Psoas muscle (tissue), 7 donors: ENCODE measurements at regions not wholly inside any gene's neighbourhood (a gene's known extent, or its start where the extent isn't known, plus 50 kb on each side); places are given as distances from the start of the nearest gene placed in this dataset.

Experiments
- ATAC-seq, 4 donors: fragments of 200-7000 bp; cut with Tn5 transposase; one replicate each; pipeline ENCODE4 v1.9.1; 2020; ENCODE audit warnings: moderate library complexity in 3 of 4, mild to moderate bottlenecking in 2 of 4
- DNase-seq, 2 donors: peaks; one replicate each; pipeline ENCODE4 v3.0.0-alpha.2; 2020
- H3K27ac ChIP-seq: fragments of 200-600 bp; one replicate; pipeline ENCODE4 v1.8.0; 2022
- H3K27me3 ChIP-seq, 3 donors: fragments of 200-600 bp in 1 of 3; one replicate each; pipeline versions ENCODE4 v1.6.1 to v1.8.0; 2013 to 2022; ENCODE audit warnings: low read length in 2 of 3, mild to moderate bottlenecking in 2 of 3, moderate library complexity in 1 of 3; ENCODE audit not compliant: insufficient read depth in 3 of 3
- H3K36me3 ChIP-seq, 2 donors: fragments of 200-600 bp in 1 of 2; one replicate each; pipeline versions ENCODE4 v1.6.1 to v1.8.0; 2013 to 2022; ENCODE audit warnings: low read depth in 1 of 2, mild to moderate bottlenecking in 1 of 2, moderate library complexity in 1 of 2; ENCODE audit not compliant: insufficient read depth in 1 of 2
- H3K4me1 ChIP-seq: fragments of 200-600 bp; one replicate; pipeline ENCODE4 v1.8.0; 2022
- H3K4me3 ChIP-seq: fragments of 200-600 bp; one replicate; pipeline ENCODE4 v1.8.0; 2022; ENCODE audit warnings: mild to moderate bottlenecking
- H3K9me3 ChIP-seq: fragments of 200-600 bp; one replicate; pipeline ENCODE4 v1.8.0; 2022
- WGBS, 3 donors: extraction: QIAGEN DNeasy Blood & Tissue Kit; methylation state at CpG; one replicate each; pipeline versions ENCODE4 v1.1.6 to v1.1.7; 2013; 5-methylcytosine and 5-hydroxymethylcytosine counted together
- intact Hi-C, 2 donors: fragments of 100-400 bp; cut with DNase I; formaldehyde crosslinking; loops; one replicate each; pipeline versions ENCODE4 v1.11.0 to v1.14.2; 2022
- TF ChIP-seq, protein P1 (sequence below): fragments of 200-600 bp; IDR thresholded peaks from one replicate; pipeline ENCODE4 v1.8.0; 2022; ENCODE audit warnings: antibody characterized with exemption
- donor health status: healthy with polysubstance abuse.
- donor health status: DM: no; HTN: no; CAD: no; lungs with moderate emphysema.
- donor health status: Bipolar disorder and iron deficiency.
- donor health status: healthy.
- donor health status: DM: yes; HTN: yes; CAD: no.
- donor health status: DM: no; HTN: no; CAD: no.
- donor health status: DM: yes; HTN: yes; CAD: no.

DNA sequence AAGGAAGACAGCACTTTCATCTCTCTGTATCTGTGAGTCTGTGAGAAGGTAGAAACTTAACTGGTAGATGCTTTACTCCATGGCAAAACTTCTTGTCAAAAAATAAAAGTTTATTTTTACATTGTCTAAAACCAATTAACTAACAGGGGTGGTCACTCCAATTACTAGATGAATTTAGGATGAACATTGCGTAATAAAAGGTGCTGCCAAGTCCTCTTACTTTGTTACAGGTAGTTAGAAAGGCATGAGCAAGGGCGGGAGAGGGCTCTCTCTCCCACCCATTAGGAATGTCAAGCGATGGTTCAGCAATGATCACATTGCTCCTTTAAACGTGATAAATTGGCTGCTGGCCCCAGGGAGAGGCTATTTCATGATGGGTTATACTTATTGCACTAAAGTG, 512.3 kb downstream of the SLITRK5 start:
- DNase-seq (no peak), ATAC-seq (no peak)
- H3K27me3 ChIP-seq = no peaks in the 10 kb centered on the region
- WGBS, 3 donors = 79 to 82% (median 80%) methylated on average over 4 of the region's 4 CpGs
- no peak overlapping the region for H3K4me3 ChIP-seq
- no peaks in the 10 kb centered on the region for H3K36me3 ChIP-seq
- H3K4me1 ChIP-seq = no peaks in the 10 kb centered on the region
- TF ChIP-seq, protein P1, sequence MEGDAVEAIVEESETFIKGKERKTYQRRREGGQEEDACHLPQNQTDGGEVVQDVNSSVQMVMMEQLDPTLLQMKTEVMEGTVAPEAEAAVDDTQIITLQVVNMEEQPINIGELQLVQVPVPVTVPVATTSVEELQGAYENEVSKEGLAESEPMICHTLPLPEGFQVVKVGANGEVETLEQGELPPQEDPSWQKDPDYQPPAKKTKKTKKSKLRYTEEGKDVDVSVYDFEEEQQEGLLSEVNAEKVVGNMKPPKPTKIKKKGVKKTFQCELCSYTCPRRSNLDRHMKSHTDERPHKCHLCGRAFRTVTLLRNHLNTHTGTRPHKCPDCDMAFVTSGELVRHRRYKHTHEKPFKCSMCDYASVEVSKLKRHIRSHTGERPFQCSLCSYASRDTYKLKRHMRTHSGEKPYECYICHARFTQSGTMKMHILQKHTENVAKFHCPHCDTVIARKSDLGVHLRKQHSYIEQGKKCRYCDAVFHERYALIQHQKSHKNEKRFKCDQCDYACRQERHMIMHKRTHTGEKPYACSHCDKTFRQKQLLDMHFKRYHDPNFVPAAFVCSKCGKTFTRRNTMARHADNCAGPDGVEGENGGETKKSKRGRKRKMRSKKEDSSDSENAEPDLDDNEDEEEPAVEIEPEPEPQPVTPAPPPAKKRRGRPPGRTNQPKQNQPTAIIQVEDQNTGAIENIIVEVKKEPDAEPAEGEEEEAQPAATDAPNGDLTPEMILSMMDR = no peak
- no peak overlapping the region for H3K27ac ChIP-seq
- no peaks in the 10 kb centered on the region for H3K9me3 ChIP-seq
- intact Hi-C loops = no loop called here

DNA sequence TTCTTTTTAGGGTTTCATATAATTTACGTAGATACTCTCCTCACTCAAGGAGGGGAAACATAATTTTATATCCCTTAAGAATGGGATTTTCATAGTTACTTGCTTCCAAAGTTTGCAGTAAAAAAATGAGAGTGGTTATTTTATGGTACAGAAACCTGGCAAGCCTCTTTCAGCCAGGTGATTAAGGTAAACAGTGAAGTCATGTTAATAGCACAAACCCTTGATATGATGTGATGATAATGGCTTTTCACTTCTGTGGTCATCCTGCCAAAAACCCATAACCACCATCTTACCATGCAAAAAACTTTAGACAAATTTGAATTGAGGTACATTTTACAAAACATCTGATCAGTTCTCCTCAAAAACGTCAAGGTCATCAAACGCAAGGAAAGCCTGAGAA, 517.8 kb downstream of the SLITRK5 start:
- Histone ChIP-seq H3K27me3 (no peaks in the 10 kb centered on the region), H3K27ac (no peak overlapping the region), H3K4me3 (no peak overlapping the region), H3K4me1 (no peaks in the 10 kb centered on the region), H3K9me3 (no peaks in the 10 kb centered on the region), H3K36me3 (no peaks in the 10 kb centered on the region)
- ATAC-seq = no peak
- TF ChIP-seq, protein P1 = no peak
- 82 to 87% (median 85%) methylated on average over 3 of the region's 3 CpGs for WGBS, 3 donors
- intact Hi-C loops = no loop called here
- DNase-seq = no peak

DNA sequence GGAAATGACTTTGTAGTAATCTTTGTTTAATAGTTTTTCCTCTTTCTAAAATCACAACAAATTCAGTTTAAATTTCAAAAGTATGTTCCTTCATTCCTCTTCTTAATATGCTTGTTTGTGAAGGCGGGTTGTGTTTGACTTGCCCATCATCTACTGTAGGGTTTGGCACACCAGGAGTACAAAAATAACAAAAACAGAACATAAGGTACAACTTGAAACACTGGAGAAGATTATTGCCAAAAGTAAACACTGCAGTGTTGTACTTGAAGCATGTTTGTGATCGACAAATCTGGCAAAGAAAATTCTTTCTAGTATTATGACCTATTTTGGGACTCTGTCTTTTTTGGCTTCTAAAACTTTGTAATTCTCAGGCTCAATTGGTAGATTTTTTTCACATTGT, 518.6 kb downstream of the SLITRK5 start:
- TF ChIP-seq, protein P1 = no peak
- Histone ChIP-seq H3K36me3 (no peaks in the 10 kb centered on the region), H3K27ac (no peak overlapping the region), H3K9me3 (no peaks in the 10 kb centered on the region), H3K4me3 (no peak overlapping the region), H3K4me1 (no peaks in the 10 kb centered on the region), H3K27me3 (no peaks in the 10 kb centered on the region)
- intact Hi-C loops = no loop called here
- WGBS, 3 donors = 27 to 42% (median 30%) methylated on average over 2 of the region's 2 CpGs
- ATAC-seq (no peak), DNase-seq (no peak)

DNA sequence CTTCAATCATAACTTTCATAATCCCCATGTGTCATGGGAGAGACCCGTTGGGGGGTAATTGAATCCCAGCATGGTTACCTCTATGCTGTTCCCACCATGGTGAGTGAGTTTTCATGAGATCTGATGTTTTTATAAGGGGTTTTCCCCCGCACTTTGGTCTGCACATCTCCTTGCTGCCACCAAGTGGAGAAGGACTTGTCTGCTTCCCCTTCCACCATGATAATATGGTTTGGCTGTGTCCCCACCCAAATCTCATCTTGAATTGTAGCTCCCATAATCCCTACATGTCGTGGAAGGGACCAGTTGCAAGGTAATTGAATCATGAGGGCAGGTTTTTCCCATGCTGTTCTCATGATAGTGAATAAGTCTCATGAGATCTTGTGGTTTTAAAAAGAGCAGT, 524.9 kb downstream of the SLITRK5 start:
- no peak overlapping the region for H3K27ac ChIP-seq
- TF ChIP-seq, protein P1 = no peak
- H3K4me1 ChIP-seq = no peaks in the 10 kb centered on the region
- intact Hi-C loops = no loop called here
- no peak overlapping the region for H3K4me3 ChIP-seq
- H3K36me3 ChIP-seq = no peaks in the 10 kb centered on the region
- H3K9me3 ChIP-seq = no peaks in the 10 kb centered on the region
- 75 to 79% (median 75%) methylated on average over 3 of the region's 3 CpGs for WGBS, 3 donors
- DNase-seq (no peak), ATAC-seq (no peak)
- no peaks in the 10 kb centered on the region for H3K27me3 ChIP-seq

DNA sequence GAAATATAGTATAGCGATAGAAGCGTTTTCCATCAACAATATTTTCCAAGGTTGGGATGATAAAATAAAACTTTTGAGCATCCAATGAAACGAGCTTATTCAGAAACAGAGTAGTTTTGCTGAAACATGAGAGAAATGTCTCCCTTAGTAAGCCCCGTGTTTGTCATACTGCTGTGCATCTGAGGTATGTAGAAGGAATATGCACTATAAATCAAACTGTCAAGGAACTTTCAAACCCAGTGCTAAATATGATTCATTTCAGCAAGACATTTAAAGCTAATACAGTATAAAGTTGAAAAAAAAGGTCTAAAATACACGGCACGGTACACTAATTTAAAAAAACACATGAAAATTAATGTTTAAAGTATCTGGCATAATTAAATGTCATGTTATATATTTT, 546.2 kb downstream of the SLITRK5 start:
- Histone ChIP-seq H3K4me1 (no peaks in the 10 kb centered on the region), H3K36me3 (no peaks in the 10 kb centered on the region), H3K4me3 (no peak overlapping the region), H3K27me3 (no peaks in the 10 kb centered on the region), H3K27ac (no peak overlapping the region), H3K9me3 (no peaks in the 10 kb centered on the region)
- intact Hi-C loops = no loop called here
- no peak for DNase-seq
- WGBS, 3 donors = 63 to 70% (median 66%) methylated on average over 6 of the region's 6 CpGs
- no peak for ATAC-seq
- TF ChIP-seq, protein P1 = no peak
